SU-DHL-6 (cell line): ENCODE measurements at regions not wholly inside any gene's neighbourhood (a gene's known extent, or its start where the extent isn't known, plus 50 kb on each side); places are given as distances from the start of the nearest gene placed in this dataset.

Experiments used
- H2AFZ ChIP-seq: fragments of 200-600 bp; sonication (generic); 2 replicates; pipeline ENCODE4 v1.6.1; 2014; ENCODE audit warnings: low read depth, mild to moderate bottlenecking, moderate library complexity, mixed read lengths, antibody characterized with exemption, low read length; ENCODE audit not compliant: severe bottlenecking
- H3F3A ChIP-seq: fragments of 200-600 bp; shearing (Covaris generic); 2 replicates; pipeline ENCODE4 v1.6.0; 2016; ENCODE audit warnings: antibody characterized with exemption, mild to moderate bottlenecking; ENCODE audit not compliant: insufficient read depth
- H3K27ac ChIP-seq: fragments of 200-600 bp; sonication (generic); 2 replicates; pipeline ENCODE4 v1.5.1; 2016; ENCODE audit warnings: low read depth, mild to moderate bottlenecking, low read length, moderate library complexity, mixed read lengths
- H3K27me3 ChIP-seq: fragments of 200-600 bp; sonication (generic), shearing (Covaris generic); 2 replicates; pipeline ENCODE4 v1.6.0; 2014; ENCODE audit warnings: mild to moderate bottlenecking, low read length
- H3K36me3 ChIP-seq: fragments of 200-600 bp; sonication (generic); 2 replicates; pipeline ENCODE4 v1.6.1; 2014; ENCODE audit warnings: mild to moderate bottlenecking, low read length, mixed read lengths
- H3K4me2 ChIP-seq: fragments of 300-600, 200-600 bp; shearing (Covaris generic), sonication (generic); 2 replicates; pipeline ENCODE4 v1.6.0; 2014; ENCODE audit warnings: low read length, low read depth, mild to moderate bottlenecking; ENCODE audit not compliant: poor library complexity, severe bottlenecking
- H3K4me3 ChIP-seq: fragments of 200-600 bp; sonication (generic); 2 replicates; pipeline ENCODE4 v1.5.1; 2014; ENCODE audit warnings: antibody characterized with exemption, low read length, mild to moderate bottlenecking, mixed read lengths; ENCODE audit not compliant: insufficient read depth, poor library complexity, severe bottlenecking
- H3K79me2 ChIP-seq: fragments of 200-600 bp; sonication (generic); 2 replicates; pipeline ENCODE4 v1.6.1; 2014; ENCODE audit warnings: mild to moderate bottlenecking, low read length, moderate library complexity; ENCODE audit not compliant: insufficient read depth
- H3K9ac ChIP-seq: fragments of 200-600 bp; sonication (generic); 2 replicates; pipeline ENCODE4 v1.7.0; 2014; ENCODE audit warnings: mild to moderate bottlenecking, low read length
- H3K9me2 ChIP-seq: fragments of 200-600 bp; sonication (generic); replicated peaks from 2 replicates; pipeline ENCODE4 v1.6.1; 2014; ENCODE audit warnings: low read length; ENCODE audit not compliant: insufficient read depth
- H3K9me3 ChIP-seq: fragments of 200-600 bp; sonication (generic); 2 replicates; pipeline ENCODE4 v1.6.1; 2014; ENCODE audit warnings: low read length, mixed read lengths; ENCODE audit not compliant: insufficient read depth
- H4K20me1 ChIP-seq: fragments of 200-600 bp; sonication (generic); 2 replicates; pipeline ENCODE4 v1.6.1; 2014; ENCODE audit warnings: low read depth, mild to moderate bottlenecking, antibody characterized with exemption, low read length, moderate library complexity, mixed read lengths
- EZH2phosphoT487 ChIP-seq: fragments of 200-600 bp; sonication (generic), shearing (Covaris generic); conservative IDR thresholded peaks from 2 replicates; pipeline ENCODE4 v1.6.1; 2018; ENCODE audit warnings: mild to moderate bottlenecking, antibody characterized with exemption, low read length, moderate library complexity, mixed read lengths
- TF ChIP-seq, protein P1 (sequence below): fragments of 200-600 bp; sonication (generic); IDR thresholded peaks from one replicate; pipeline ENCODE4 v1.5.1; 2017; ENCODE audit warnings: antibody characterized with exemption, mild to moderate bottlenecking, low read length, moderate library complexity; ENCODE audit not compliant: insufficient read depth, poor library complexity, severe bottlenecking

GRCh38 chr10:47240173-47240572 is 59.8 kb upstream of the GDF10 start:
- Histone ChIP-seq H3K79me2 (no peaks in the 10 kb centered on the region), H3K9me2 (no peaks in the 10 kb centered on the region), H3K36me3 (no peaks in the 10 kb centered on the region), H3F3A (no peaks in the 10 kb centered on the region), H3K27me3 (no peaks in the 10 kb centered on the region), H3K27ac (no peak overlapping the region), H4K20me1 (no peaks in the 10 kb centered on the region), H2AFZ (no peak overlapping the region), H3K4me2 (no peak overlapping the region), H3K4me3 (no peak overlapping the region), H3K9ac (no peak overlapping the region), H3K9me3 (no peaks in the 10 kb centered on the region)
- TF ChIP-seq, protein P1, sequence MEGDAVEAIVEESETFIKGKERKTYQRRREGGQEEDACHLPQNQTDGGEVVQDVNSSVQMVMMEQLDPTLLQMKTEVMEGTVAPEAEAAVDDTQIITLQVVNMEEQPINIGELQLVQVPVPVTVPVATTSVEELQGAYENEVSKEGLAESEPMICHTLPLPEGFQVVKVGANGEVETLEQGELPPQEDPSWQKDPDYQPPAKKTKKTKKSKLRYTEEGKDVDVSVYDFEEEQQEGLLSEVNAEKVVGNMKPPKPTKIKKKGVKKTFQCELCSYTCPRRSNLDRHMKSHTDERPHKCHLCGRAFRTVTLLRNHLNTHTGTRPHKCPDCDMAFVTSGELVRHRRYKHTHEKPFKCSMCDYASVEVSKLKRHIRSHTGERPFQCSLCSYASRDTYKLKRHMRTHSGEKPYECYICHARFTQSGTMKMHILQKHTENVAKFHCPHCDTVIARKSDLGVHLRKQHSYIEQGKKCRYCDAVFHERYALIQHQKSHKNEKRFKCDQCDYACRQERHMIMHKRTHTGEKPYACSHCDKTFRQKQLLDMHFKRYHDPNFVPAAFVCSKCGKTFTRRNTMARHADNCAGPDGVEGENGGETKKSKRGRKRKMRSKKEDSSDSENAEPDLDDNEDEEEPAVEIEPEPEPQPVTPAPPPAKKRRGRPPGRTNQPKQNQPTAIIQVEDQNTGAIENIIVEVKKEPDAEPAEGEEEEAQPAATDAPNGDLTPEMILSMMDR: no peak
- no peak for TF ChIP-seq EZH2phosphoT487

- H2AFZ ChIP-seq: no peak overlapping the region
- no peaks in the 10 kb centered on the region for H3K79me2 ChIP-seq
- H3K27me3 ChIP-seq: no peaks in the 10 kb centered on the region
- no peak overlapping the region for H3K4me2 ChIP-seq
- no peaks in the 10 kb centered on the region for H3F3A ChIP-seq
- no peak overlapping the region for H3K4me3 ChIP-seq
- no peaks in the 10 kb centered on the region for H3K36me3 ChIP-seq
- no peaks in the 10 kb centered on the region for H3K9me2 ChIP-seq
- H3K9me3 ChIP-seq: no peaks in the 10 kb centered on the region
- no peak for TF ChIP-seq EZH2phosphoT487
- TF ChIP-seq, protein P1: no peak
- H3K9ac ChIP-seq: no peak overlapping the region
- H4K20me1 ChIP-seq: no peaks in the 10 kb centered on the region
- no peak overlapping the region for H3K27ac ChIP-seq
Measured at GRCh38 chr10:47241256-47241655, 58.7 kb upstream of the GDF10 start.

DNA sequence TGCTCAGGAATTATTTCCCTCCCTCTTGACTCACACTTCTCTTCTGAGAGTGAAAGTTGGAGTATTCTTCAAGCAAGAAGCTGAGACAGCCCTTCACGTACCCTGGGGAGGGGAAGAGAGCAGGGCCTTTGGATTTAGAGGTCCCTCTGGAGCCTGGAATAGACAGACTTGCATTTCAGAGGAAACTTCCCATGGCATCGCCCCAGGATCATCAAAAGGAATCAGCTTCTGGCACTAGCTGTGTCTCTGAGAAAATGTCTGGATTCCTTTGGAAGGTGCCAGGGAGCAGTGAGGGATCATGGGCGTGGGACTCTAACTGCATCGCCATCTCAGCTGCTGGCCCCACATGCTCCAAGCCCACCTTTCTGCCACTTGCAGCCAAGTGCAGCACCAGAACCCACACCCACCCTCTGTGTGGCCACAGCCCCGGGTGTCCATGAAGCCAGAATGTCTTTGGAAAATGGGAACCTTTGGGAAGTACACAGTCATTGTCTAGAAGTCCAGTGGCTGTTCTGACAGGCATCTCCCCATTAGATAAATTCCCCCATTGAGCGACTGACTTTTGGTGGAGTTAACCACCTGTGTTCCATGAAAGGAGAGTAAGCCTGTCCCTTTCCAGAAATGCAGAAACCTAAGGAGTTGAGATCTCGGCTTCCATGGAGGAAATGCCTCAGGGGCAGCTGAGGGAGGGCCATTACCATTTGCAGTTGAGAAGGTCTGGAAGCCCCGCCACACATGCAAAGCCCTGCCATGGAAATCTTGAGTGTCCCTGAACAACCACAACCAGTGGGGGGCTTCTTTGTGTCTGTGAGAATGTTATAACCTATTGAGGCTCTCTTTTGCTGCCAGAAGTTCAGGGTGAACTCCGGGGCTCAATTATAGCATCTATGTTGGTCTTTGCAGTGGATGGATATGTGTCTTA is 57.8 kb upstream of the GDF10 start:
- Histone ChIP-seq H3K27ac (no peak overlapping the region), H3K9me2 (no peaks in the 10 kb centered on the region), H3K79me2 (no peaks in the 10 kb centered on the region), H4K20me1 (no peaks in the 10 kb centered on the region), H3K4me3 (no peak overlapping the region), H3K27me3 (no peaks in the 10 kb centered on the region), H3K4me2 (no peak overlapping the region), H3K9me3 (no peaks in the 10 kb centered on the region), H2AFZ (no peak overlapping the region), H3K9ac (no peak overlapping the region), H3F3A (no peaks in the 10 kb centered on the region), H3K36me3 (no peaks in the 10 kb centered on the region)
- no peak for TF ChIP-seq EZH2phosphoT487
- TF ChIP-seq, protein P1: no peak
